ENCODE measurements at regions not wholly inside any gene's neighbourhood (a gene's known extent, or its start where the extent isn't known, plus 50 kb on each side); places are given as distances from the start of the nearest gene placed in this dataset.
A peak's percentile ranks its signal among the peaks of the same experiment; 100 is the strongest.

GRCh38 chr5:27412384-27412783 lies 374.0 kb upstream of the CDH9 start:
- no CpG with 5 or more reads among the region's 1 CpG for WGBS (ENCODE audit: insufficient coverage)
- no peaks in the 10 kb centered on the region for H3K36me3 ChIP-seq (ENCODE audit: control insufficient read depth, insufficient read depth, low read length)
- H3K4me1 ChIP-seq (ENCODE audit: control insufficient read depth, insufficient read depth, low read length) = no peaks in the 10 kb centered on the region
- no peaks in the 10 kb centered on the region for H3K27me3 ChIP-seq (ENCODE audit: control insufficient read depth, insufficient read depth, low read length)
- no peak overlapping the region for H3K27ac ChIP-seq (ENCODE audit: low read depth, low read length)
- H3K4me3 ChIP-seq (ENCODE audit: low read depth, low read length) = no peak overlapping the region
- peaks cover 5% of the 10 kb centered on the region for H3K9me3 ChIP-seq (ENCODE audit: control insufficient read depth, insufficient read depth, low read length)
- DNase-seq (ENCODE audit: low read depth in 4 of 6, low spot score in 6 of 6) = no peak

- DNase-seq (ENCODE audit: low read depth in 4 of 6, low spot score in 6 of 6) = no peak
- no CpG with 5 or more reads among the region's 1 CpG for WGBS (ENCODE audit: insufficient coverage)
Observed at GRCh38 chr5:27406020-27406419, 367.6 kb upstream of the CDH9 start.

DNA sequence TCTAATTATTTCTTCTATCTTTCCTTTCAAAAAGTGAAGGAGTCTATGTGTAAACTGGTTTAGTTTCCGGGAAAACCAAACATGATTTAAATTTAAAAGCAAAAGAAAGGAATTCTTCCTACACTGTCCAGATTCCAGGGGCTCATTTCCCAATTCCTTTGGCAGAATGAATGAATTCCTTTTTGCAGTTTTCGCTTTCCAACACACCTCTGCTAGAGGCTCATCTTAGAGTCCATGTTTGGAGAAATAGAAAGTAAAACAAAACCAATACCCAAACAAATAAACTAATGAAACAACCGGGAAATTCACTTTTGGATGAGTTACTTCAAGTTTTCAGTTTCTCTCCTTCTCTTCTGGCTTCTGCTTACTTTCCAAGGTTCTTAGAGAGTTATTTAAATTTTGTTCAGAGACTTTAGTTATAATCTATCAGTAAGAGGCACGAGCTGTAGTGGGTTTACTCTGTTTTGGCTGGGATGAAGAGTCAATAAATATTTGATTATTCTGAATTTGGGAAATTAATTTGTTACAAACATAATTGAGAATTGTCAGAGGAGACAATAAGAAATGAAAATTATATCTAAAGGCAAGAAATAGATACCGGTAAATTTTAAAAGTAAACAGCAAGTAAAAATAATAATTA lies 365.0 kb upstream of the CDH9 start:
- Histone ChIP-seq H3K27me3 (ENCODE audit: control insufficient read depth, insufficient read depth, low read length) (no peaks in the 10 kb centered on the region), H3K36me3 (ENCODE audit: control insufficient read depth, insufficient read depth, low read length) (no peaks in the 10 kb centered on the region), H3K27ac (ENCODE audit: low read depth, low read length) (no peak overlapping the region), H3K9me3 (ENCODE audit: control insufficient read depth, insufficient read depth, low read length) (peaks cover 3% of the 10 kb centered on the region), H3K4me3 (ENCODE audit: low read depth, low read length) (no peak overlapping the region), H3K4me1 (ENCODE audit: control insufficient read depth, insufficient read depth, low read length) (no peaks in the 10 kb centered on the region)
- no CpG with 5 or more reads among the region's 5 CpGs for WGBS (ENCODE audit: insufficient coverage)
- DNase-seq (ENCODE audit: low read depth in 4 of 6, low spot score in 6 of 6) = no peak

More at GRCh38 chr5:27406020-27406419, 367.6 kb upstream of the CDH9 start:
- H3K36me3 ChIP-seq (ENCODE audit: control insufficient read depth, insufficient read depth, low read length) = no peaks in the 10 kb centered on the region
- no peaks in the 10 kb centered on the region for H3K27me3 ChIP-seq (ENCODE audit: control insufficient read depth, insufficient read depth, low read length)
- no peaks in the 10 kb centered on the region for H3K9me3 ChIP-seq (ENCODE audit: control insufficient read depth, insufficient read depth, low read length)
- H3K4me1 ChIP-seq (ENCODE audit: control insufficient read depth, insufficient read depth, low read length) = no peaks in the 10 kb centered on the region
- H3K27ac ChIP-seq (ENCODE audit: low read depth, low read length) = no peak overlapping the region
- H3K4me3 ChIP-seq (ENCODE audit: low read depth, low read length) = no peak overlapping the region

- Histone ChIP-seq H3K27me3 (ENCODE audit: control insufficient read depth, insufficient read depth, low read length) (no peaks in the 10 kb centered on the region), H3K36me3 (ENCODE audit: control insufficient read depth, insufficient read depth, low read length) (no peaks in the 10 kb centered on the region), H3K27ac (ENCODE audit: low read depth, low read length) (no peak overlapping the region), H3K9me3 (ENCODE audit: control insufficient read depth, insufficient read depth, low read length) (peaks cover 3% of the 10 kb centered on the region), H3K4me1 (ENCODE audit: control insufficient read depth, insufficient read depth, low read length) (no peaks in the 10 kb centered on the region), H3K4me3 (ENCODE audit: low read depth, low read length) (no peak overlapping the region)
- no peak for DNase-seq (ENCODE audit: low read depth in 4 of 6, low spot score in 6 of 6)
- no CpG with 5 or more reads among the region's 3 CpGs for WGBS (ENCODE audit: insufficient coverage)
Observed at GRCh38 chr5:27402828-27403227, 364.4 kb upstream of the CDH9 start.

GRCh38 chr5:27396998-27397397 lies 358.6 kb upstream of the CDH9 start:
- no peak overlapping the region for H3K27ac ChIP-seq (ENCODE audit: low read depth, low read length)
- WGBS (ENCODE audit: insufficient coverage) = 94% methylated on average over 3 of the region's 9 CpGs
- H3K27me3 ChIP-seq (ENCODE audit: control insufficient read depth, insufficient read depth, low read length) = no peaks in the 10 kb centered on the region
- no peaks in the 10 kb centered on the region for H3K36me3 ChIP-seq (ENCODE audit: control insufficient read depth, insufficient read depth, low read length)
- H3K4me1 ChIP-seq (ENCODE audit: control insufficient read depth, insufficient read depth, low read length) = no peaks in the 10 kb centered on the region
- peaks cover 3% of the 10 kb centered on the region for H3K9me3 ChIP-seq (ENCODE audit: control insufficient read depth, insufficient read depth, low read length)
- H3K4me3 ChIP-seq (ENCODE audit: low read depth, low read length) = no peak overlapping the region
- DNase-seq (ENCODE audit: low read depth in 4 of 6, low spot score in 6 of 6) = no peak

- no peak overlapping the region for H3K4me3 ChIP-seq (ENCODE audit: low read depth, low read length)
- WGBS (ENCODE audit: insufficient coverage) = no CpG with 5 or more reads among the region's 1 CpG
- no peaks in the 10 kb centered on the region for H3K9me3 ChIP-seq (ENCODE audit: control insufficient read depth, insufficient read depth, low read length)
- no peaks in the 10 kb centered on the region for H3K4me1 ChIP-seq (ENCODE audit: control insufficient read depth, insufficient read depth, low read length)
- H3K36me3 ChIP-seq (ENCODE audit: control insufficient read depth, insufficient read depth, low read length) = no peaks in the 10 kb centered on the region
- DNase-seq (ENCODE audit: low read depth in 4 of 6, low spot score in 6 of 6) = no peak
- H3K27ac ChIP-seq (ENCODE audit: low read depth, low read length) = no peak overlapping the region
- H3K27me3 ChIP-seq (ENCODE audit: control insufficient read depth, insufficient read depth, low read length) = no peaks in the 10 kb centered on the region
Observed at GRCh38 chr5:27392716-27393115, 354.3 kb upstream of the CDH9 start.

- Histone ChIP-seq H3K4me3 (ENCODE audit: low read depth, low read length) (no peak overlapping the region), H3K36me3 (ENCODE audit: control insufficient read depth, insufficient read depth, low read length) (no peaks in the 10 kb centered on the region), H3K27ac (ENCODE audit: low read depth, low read length) (no peak overlapping the region), H3K27me3 (ENCODE audit: control insufficient read depth, insufficient read depth, low read length) (no peaks in the 10 kb centered on the region), H3K4me1 (ENCODE audit: control insufficient read depth, insufficient read depth, low read length) (no peaks in the 10 kb centered on the region), H3K9me3 (ENCODE audit: control insufficient read depth, insufficient read depth, low read length) (no peaks in the 10 kb centered on the region)
- no CpG with 5 or more reads among the region's 2 CpGs for WGBS (ENCODE audit: insufficient coverage)
- DNase-seq (ENCODE audit: low read depth in 4 of 6, low spot score in 6 of 6) = no peak
Observed at GRCh38 chr5:27389696-27390095, 351.3 kb upstream of the CDH9 start.

GRCh38 chr5:27388755-27389154 lies 350.4 kb upstream of the CDH9 start:
- DNase-seq (ENCODE audit: low read depth in 4 of 6, low spot score in 6 of 6) = peak in 1 of 6 donors; percentile 2
- Histone ChIP-seq H3K27me3 (ENCODE audit: control insufficient read depth, insufficient read depth, low read length) (no peaks in the 10 kb centered on the region), H3K9me3 (ENCODE audit: control insufficient read depth, insufficient read depth, low read length) (no peaks in the 10 kb centered on the region), H3K27ac (ENCODE audit: low read depth, low read length) (no peak overlapping the region), H3K36me3 (ENCODE audit: control insufficient read depth, insufficient read depth, low read length) (no peaks in the 10 kb centered on the region), H3K4me3 (ENCODE audit: low read depth, low read length) (no peak overlapping the region), H3K4me1 (ENCODE audit: control insufficient read depth, insufficient read depth, low read length) (no peaks in the 10 kb centered on the region)
- WGBS (ENCODE audit: insufficient coverage) = 77% methylated on average over 3 of the region's 4 CpGs

- Histone ChIP-seq H3K27ac (ENCODE audit: low read depth, low read length) (no peak overlapping the region), H3K27me3 (ENCODE audit: control insufficient read depth, insufficient read depth, low read length) (no peaks in the 10 kb centered on the region), H3K9me3 (ENCODE audit: control insufficient read depth, insufficient read depth, low read length) (no peaks in the 10 kb centered on the region), H3K4me3 (ENCODE audit: low read depth, low read length) (no peak overlapping the region), H3K36me3 (ENCODE audit: control insufficient read depth, insufficient read depth, low read length) (no peaks in the 10 kb centered on the region), H3K4me1 (ENCODE audit: control insufficient read depth, insufficient read depth, low read length) (no peaks in the 10 kb centered on the region)
- DNase-seq (ENCODE audit: low read depth in 4 of 6, low spot score in 6 of 6) = no peak
- WGBS (ENCODE audit: insufficient coverage) = no CpG with 5 or more reads among the region's 3 CpGs
Observed at GRCh38 chr5:27387535-27388073, 349.2 kb upstream of the CDH9 start.

- no peaks in the 10 kb centered on the region for H3K36me3 ChIP-seq (ENCODE audit: control insufficient read depth, insufficient read depth, low read length)
- no peak for DNase-seq (ENCODE audit: low read depth in 4 of 6, low spot score in 6 of 6)
- no CpG with 5 or more reads among the region's 1 CpG for WGBS (ENCODE audit: insufficient coverage)
Observed at GRCh38 chr5:27381686-27382085, 343.3 kb upstream of the CDH9 start.

More at GRCh38 chr5:27381686-27382085, 343.3 kb upstream of the CDH9 start:
- H3K27me3 ChIP-seq (ENCODE audit: control insufficient read depth, insufficient read depth, low read length) = no peaks in the 10 kb centered on the region
- no peaks in the 10 kb centered on the region for H3K9me3 ChIP-seq (ENCODE audit: control insufficient read depth, insufficient read depth, low read length)
- H3K4me1 ChIP-seq (ENCODE audit: control insufficient read depth, insufficient read depth, low read length) = no peaks in the 10 kb centered on the region
- no peak overlapping the region for H3K4me3 ChIP-seq (ENCODE audit: low read depth, low read length)
- H3K27ac ChIP-seq (ENCODE audit: low read depth, low read length) = no peak overlapping the region

Measured in spinal cord (tissue), 9 donors.